Epithelial cell of esophagus (primary cell): ENCODE measurements at regions not wholly inside any gene's neighbourhood (a gene's known extent, or its start where the extent isn't known, plus 50 kb on each side); places are given as distances from the start of the nearest gene placed in this dataset.

ENCODE experiments used
- DNase-seq: peaks from one replicate; pipeline ENCODE4 v3.0.0; 2010; ENCODE audit warnings: low read depth
- H3K4me3 ChIP-seq: 2 replicates; pipeline ENCODE4 v1.5.1; 2011; ENCODE audit warnings: mild to moderate bottlenecking, low read length, control low read depth
- TF ChIP-seq, protein P1 (sequence below): IDR thresholded peaks from 2 replicates; pipeline ENCODE4 v1.5.1; 2011; ENCODE audit warnings: low read depth, mild to moderate bottlenecking, low read length, control low read depth, inconsistent platforms; ENCODE audit not compliant: insufficient read depth; ENCODE audit errors: missing control alignments

DNA sequence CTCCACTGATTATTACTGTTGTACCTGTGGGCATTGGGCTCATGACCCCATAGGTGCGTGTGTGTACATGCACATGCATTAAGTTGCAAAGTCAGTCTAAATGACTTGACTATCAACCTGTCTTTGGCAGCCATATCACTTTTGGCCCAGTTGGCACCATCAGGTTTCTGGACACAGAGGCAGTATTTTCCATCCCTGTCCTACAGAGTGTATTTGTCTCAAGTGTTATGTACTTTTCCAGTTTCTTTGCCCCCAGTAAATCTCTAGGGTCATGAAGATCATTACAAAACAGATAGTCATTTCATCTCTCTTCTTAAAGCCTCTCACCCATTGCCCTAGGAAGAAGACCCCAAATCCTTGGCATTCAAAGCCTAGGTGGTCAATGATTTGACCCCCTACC lies 121.4 kb downstream of the C9orf152 start:
- TF ChIP-seq, protein P1, sequence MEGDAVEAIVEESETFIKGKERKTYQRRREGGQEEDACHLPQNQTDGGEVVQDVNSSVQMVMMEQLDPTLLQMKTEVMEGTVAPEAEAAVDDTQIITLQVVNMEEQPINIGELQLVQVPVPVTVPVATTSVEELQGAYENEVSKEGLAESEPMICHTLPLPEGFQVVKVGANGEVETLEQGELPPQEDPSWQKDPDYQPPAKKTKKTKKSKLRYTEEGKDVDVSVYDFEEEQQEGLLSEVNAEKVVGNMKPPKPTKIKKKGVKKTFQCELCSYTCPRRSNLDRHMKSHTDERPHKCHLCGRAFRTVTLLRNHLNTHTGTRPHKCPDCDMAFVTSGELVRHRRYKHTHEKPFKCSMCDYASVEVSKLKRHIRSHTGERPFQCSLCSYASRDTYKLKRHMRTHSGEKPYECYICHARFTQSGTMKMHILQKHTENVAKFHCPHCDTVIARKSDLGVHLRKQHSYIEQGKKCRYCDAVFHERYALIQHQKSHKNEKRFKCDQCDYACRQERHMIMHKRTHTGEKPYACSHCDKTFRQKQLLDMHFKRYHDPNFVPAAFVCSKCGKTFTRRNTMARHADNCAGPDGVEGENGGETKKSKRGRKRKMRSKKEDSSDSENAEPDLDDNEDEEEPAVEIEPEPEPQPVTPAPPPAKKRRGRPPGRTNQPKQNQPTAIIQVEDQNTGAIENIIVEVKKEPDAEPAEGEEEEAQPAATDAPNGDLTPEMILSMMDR, result no peak
- H3K4me3 ChIP-seq, result no peak overlapping the region

DNA sequence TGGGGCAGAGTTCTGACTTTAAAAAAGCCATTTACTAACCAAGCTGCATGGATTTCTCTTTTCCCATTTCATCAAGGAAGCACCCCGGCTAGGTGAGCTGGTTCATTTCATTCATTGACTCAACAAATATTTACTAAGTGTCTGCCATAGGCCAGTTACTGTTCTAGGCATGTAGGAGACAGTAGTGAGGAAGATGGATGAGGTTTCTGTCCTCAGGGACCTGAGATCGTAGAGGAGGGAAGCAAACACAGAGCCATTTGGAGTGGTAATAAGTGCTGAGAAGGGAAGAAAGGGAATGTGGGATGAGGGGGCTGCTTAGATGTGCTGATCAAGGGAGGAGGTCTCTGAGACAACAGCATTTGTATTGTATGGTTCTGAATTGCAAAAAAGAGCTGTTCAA lies 120.4 kb downstream of the C9orf152 start:
- TF ChIP-seq, protein P1, result no peak
- DNase-seq, result no peak
- H3K4me3 ChIP-seq, result no peak overlapping the region

More for the DNA sequence above, 121.4 kb downstream of the C9orf152 start:
- no peak for DNase-seq

DNA sequence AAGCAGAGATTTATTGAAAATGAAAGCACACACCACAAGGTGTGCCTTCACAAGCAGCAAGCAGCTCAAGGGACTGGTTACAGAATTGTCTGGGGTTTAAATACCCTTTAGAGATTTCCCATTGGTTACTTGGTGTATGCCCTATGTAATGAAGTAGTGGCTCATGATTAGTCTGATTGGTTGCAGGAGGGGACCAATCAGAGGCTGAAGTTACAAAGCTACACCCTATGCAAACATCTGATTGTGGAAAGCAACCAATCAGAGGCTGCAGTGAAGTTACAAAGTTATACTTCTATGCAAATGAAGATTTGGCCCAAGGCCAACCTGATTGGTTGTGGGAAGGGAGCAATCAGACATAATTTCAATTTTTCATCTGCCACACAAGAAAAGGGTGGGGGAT lies 119.9 kb downstream of the C9orf152 start:
- no peak overlapping the region for H3K4me3 ChIP-seq
- no peak for DNase-seq
- TF ChIP-seq, protein P1, result no peak

DNA sequence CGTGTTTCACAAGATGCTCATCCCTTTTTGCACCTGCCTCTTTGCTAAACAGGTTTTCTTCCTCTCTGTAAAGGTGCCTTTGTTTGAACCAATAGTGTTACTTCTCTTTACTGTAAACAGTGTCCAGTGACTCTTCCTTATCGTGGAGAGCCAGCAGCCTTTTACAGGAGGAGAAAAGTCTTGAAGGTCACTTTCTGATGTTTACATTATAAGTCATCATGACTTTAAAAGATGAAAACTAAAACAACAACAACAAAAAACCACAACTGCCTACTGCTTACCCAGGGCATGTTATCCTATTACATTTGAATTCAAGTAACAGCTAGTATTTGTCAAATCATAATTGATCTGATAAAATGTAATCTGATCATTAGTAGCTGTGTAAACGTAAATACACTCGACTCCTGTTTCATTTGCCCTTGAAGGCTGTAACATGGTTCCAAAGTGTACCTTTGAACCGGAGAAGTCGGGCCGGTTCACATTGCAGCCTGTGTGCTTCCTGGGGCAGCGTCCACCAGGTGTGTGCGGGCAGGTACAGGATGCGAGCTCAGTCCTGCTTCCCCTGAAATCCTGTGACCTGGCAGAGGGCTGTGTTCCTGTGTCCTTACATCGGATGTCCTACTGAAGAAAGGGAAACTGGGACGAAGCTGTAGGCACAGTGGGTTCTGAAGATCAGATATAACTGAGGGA lies 118.1 kb downstream of the C9orf152 start:
- H3K4me3 ChIP-seq, result no peak overlapping the region
- DNase-seq, result peak; percentile 28
- TF ChIP-seq, protein P1, result no peak

DNA sequence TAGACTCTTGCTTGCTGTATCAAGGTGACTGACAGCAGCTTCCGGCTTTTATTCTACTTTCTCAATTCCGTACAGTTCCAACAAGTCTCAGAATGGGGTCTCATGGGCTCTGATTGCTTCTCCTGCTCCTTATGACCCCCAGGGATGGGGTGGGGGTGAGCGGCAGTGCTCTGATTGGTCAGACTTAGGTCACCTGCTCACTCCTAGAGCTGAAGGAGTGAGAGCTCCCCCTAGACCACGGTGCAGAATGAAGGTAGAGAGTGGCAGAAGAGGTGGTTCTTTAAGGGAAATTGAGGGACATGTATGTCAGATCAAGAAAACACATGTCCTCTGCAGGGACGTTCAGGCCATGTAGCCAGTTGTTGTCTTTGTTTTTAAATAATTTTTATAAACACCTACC lies 115.2 kb downstream of the C9orf152 start:
- DNase-seq, result no peak
- TF ChIP-seq, protein P1, result no peak
- H3K4me3 ChIP-seq, result no peak overlapping the region

DNA sequence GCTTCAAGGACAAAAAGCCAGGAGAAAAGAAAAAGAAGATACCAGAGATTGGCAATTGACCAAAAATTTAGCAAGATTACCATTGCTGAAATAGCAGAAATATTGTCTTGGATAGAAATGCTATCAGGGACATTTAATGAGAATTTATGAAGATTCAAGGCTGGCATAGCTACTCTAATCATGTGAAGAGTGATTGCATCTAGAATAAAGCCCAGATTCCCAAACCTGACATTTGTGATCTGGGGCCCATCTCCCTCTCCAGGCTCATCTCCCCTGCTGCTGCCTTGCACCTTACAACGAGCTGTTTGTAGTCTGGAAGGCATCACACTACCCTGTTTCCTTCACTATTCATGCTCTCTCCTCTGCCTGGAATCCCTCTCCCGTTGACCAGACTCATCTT lies 114.5 kb downstream of the C9orf152 start:
- TF ChIP-seq, protein P1, result no peak
- H3K4me3 ChIP-seq, result no peak overlapping the region
- no peak for DNase-seq

DNA sequence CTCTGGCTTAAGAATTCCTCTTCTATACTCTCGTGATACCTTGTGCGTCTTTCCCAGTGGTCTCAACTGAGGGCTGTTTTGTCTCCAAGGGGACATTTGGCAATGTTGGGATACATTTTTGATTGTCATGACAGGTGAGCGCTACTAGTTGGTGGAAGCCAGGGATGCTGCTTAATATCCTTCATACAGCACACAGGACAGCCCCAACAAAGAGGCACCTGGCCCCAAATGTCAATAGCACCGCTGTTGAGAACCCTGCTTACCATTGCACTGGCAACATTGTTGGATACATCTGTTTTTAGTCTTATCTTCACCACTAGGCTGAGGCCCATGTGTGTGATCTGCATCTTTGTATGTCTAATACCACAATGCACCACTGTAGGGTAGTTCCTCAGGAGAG lies 114.1 kb downstream of the C9orf152 start:
- DNase-seq, result no peak
- no peak overlapping the region for H3K4me3 ChIP-seq
- TF ChIP-seq, protein P1, result no peak
